ENCODE measurements at regions not wholly inside any gene's neighbourhood (a gene's known extent, or its start where the extent isn't known, plus 50 kb on each side); places are given as distances from the start of the nearest gene placed in this dataset.
A peak's percentile ranks its signal among the peaks of the same experiment; 100 is the strongest.

GRCh38 chr14:55965851-55966250 is 152.4 kb upstream of the PELI2 start:
- peak; percentile 39 for FAIRE-seq
- no peak overlapping the region for H3K27ac Mint-ChIP-seq (ENCODE audit: unreplicated experiment)

GRCh38 chr14:55968741-55969140 is 149.5 kb upstream of the PELI2 start:
- Histone ChIP-seq H3K9ac (ENCODE audit: low read length) (no peak overlapping the region), H3K4me2 (ENCODE audit: low read length) (no peak overlapping the region), H2AFZ (ENCODE audit: low read depth, low read length) (no peak overlapping the region), H3K36me3 (ENCODE audit: insufficient read depth, low read length) (no peaks in the 10 kb centered on the region), H3K4me3 (ENCODE audit: insufficient read depth, low read depth, low read length) (no peak overlapping the region), H3K9me3 (ENCODE audit: insufficient read depth, low read depth, low read length) (no peaks in the 10 kb centered on the region), H3K79me2 (ENCODE audit: insufficient read depth, low read length) (no peaks in the 10 kb centered on the region), H3K4me1 (ENCODE audit: insufficient read depth, low read length) (no peaks in the 10 kb centered on the region), H4K20me1 (ENCODE audit: insufficient read depth, low read length) (no peaks in the 10 kb centered on the region), H3K27ac (ENCODE audit: low read depth, low read length) (no peak overlapping the region), H3K27me3 (ENCODE audit: insufficient read depth, low read length) (peaks cover 2% of the 10 kb centered on the region)
- no peak for TF ChIP-seq CTCF (IDR thresholded peaks at IDR 0.05; ENCODE audit: insufficient read depth, low read depth, low read length)
- no peak for TF ChIP-seq EZH2 (IDR thresholded peaks at IDR 0.05; ENCODE audit: insufficient read depth, low read length)
- no peaks in the 10 kb centered on the region for H3K9me3 Mint-ChIP-seq (ENCODE audit: unreplicated experiment)
- H3K4me3 Mint-ChIP-seq (ENCODE audit: unreplicated experiment), result no peak overlapping the region
- H3K36me3 Mint-ChIP-seq (ENCODE audit: low read depth, unreplicated experiment), result peaks cover 2% of the 10 kb centered on the region
- FAIRE-seq (no peak), DNase-seq (ENCODE audit: low read depth) (peak; percentile 35)
- peaks cover 2% of the 10 kb centered on the region for H3K4me1 Mint-ChIP-seq (ENCODE audit: low read depth, unreplicated experiment)
- peaks cover 7% of the 10 kb centered on the region for H3K27me3 Mint-ChIP-seq (ENCODE audit: low read depth, unreplicated experiment)
- no peak overlapping the region for H3K27ac Mint-ChIP-seq (ENCODE audit: unreplicated experiment)

More at GRCh38 chr14:55965851-55966250, 152.4 kb upstream of the PELI2 start:
- Histone ChIP-seq H3K4me3 (ENCODE audit: insufficient read depth, low read depth, low read length) (no peak overlapping the region), H3K9me3 (ENCODE audit: insufficient read depth, low read depth, low read length) (no peaks in the 10 kb centered on the region), H3K79me2 (ENCODE audit: insufficient read depth, low read length) (no peaks in the 10 kb centered on the region), H3K4me2 (ENCODE audit: low read length) (peak overlapping the region; percentile 17), H3K4me1 (ENCODE audit: insufficient read depth, low read length) (no peaks in the 10 kb centered on the region), H3K27ac (ENCODE audit: low read depth, low read length) (no peak overlapping the region), H3K36me3 (ENCODE audit: insufficient read depth, low read length) (no peaks in the 10 kb centered on the region), H2AFZ (ENCODE audit: low read depth, low read length) (no peak overlapping the region), H3K9ac (ENCODE audit: low read length) (no peak overlapping the region), H3K27me3 (ENCODE audit: insufficient read depth, low read length) (peaks cover 2% of the 10 kb centered on the region), H4K20me1 (ENCODE audit: insufficient read depth, low read length) (no peaks in the 10 kb centered on the region)
- Mint-ChIP-seq H3K27me3 (ENCODE audit: low read depth, unreplicated experiment) (peaks cover 7% of the 10 kb centered on the region), H3K4me3 (ENCODE audit: unreplicated experiment) (no peak overlapping the region), H3K9me3 (ENCODE audit: unreplicated experiment) (no peaks in the 10 kb centered on the region), H3K36me3 (ENCODE audit: low read depth, unreplicated experiment) (peaks cover 2% of the 10 kb centered on the region), H3K4me1 (ENCODE audit: low read depth, unreplicated experiment) (no peaks in the 10 kb centered on the region)
- peak; percentile 87 for DNase-seq (ENCODE audit: low read depth)
- TF ChIP-seq EZH2 (IDR thresholded peaks at IDR 0.05; ENCODE audit: insufficient read depth, low read length) (no peak), CTCF (IDR thresholded peaks at IDR 0.05; ENCODE audit: insufficient read depth, low read depth, low read length) (no peak)

- no peak overlapping the region for H3K4me3 Mint-ChIP-seq (ENCODE audit: unreplicated experiment)
- no peaks in the 10 kb centered on the region for H3K9me3 Mint-ChIP-seq (ENCODE audit: unreplicated experiment)
These were observed 144.9 kb upstream of the PELI2 start for GRCh38 chr14:55973285-55973800.

More at GRCh38 chr14:55973285-55973800, 144.9 kb upstream of the PELI2 start:
- Mint-ChIP-seq H3K4me1 (ENCODE audit: low read depth, unreplicated experiment) (peaks cover 14% of the 10 kb centered on the region), H3K36me3 (ENCODE audit: low read depth, unreplicated experiment) (peaks cover 2% of the 10 kb centered on the region), H3K27ac (ENCODE audit: unreplicated experiment) (peak overlapping the region; percentile 19), H3K27me3 (ENCODE audit: low read depth, unreplicated experiment) (peaks cover 7% of the 10 kb centered on the region)
- H3K27me3 ChIP-seq (ENCODE audit: insufficient read depth, low read length), result no peaks in the 10 kb centered on the region
- no peak overlapping the region for H2AFZ ChIP-seq (ENCODE audit: low read depth, low read length)
- no peak for TF ChIP-seq CTCF (IDR thresholded peaks at IDR 0.05; ENCODE audit: insufficient read depth, low read depth, low read length)
- TF ChIP-seq EZH2 (IDR thresholded peaks at IDR 0.05; ENCODE audit: insufficient read depth, low read length), result no peak
- no peaks in the 10 kb centered on the region for H4K20me1 ChIP-seq (ENCODE audit: insufficient read depth, low read length)
- DNase-seq (ENCODE audit: low read depth) (no peak), FAIRE-seq (no peak)
- no peak overlapping the region for H3K4me2 ChIP-seq (ENCODE audit: low read length)
- H3K9ac ChIP-seq (ENCODE audit: low read length), result no peak overlapping the region
- H3K36me3 ChIP-seq (ENCODE audit: insufficient read depth, low read length), result no peaks in the 10 kb centered on the region
- no peak overlapping the region for H3K27ac ChIP-seq (ENCODE audit: low read depth, low read length)
- no peak overlapping the region for H3K4me3 ChIP-seq (ENCODE audit: insufficient read depth, low read depth, low read length)
- H3K4me1 ChIP-seq (ENCODE audit: insufficient read depth, low read length), result no peaks in the 10 kb centered on the region
- H3K79me2 ChIP-seq (ENCODE audit: insufficient read depth, low read length), result no peaks in the 10 kb centered on the region
- H3K9me3 ChIP-seq (ENCODE audit: insufficient read depth, low read depth, low read length), result no peaks in the 10 kb centered on the region
